HepG2 (cell line): ENCODE measurements at regions not wholly inside any gene's neighbourhood (a gene's known extent, or its start where the extent isn't known, plus 50 kb on each side); places are given as distances from the start of the nearest gene placed in this dataset.
A peak's percentile ranks its signal among the peaks of the same experiment; 100 is the strongest.

Experiments
- ATAC-seq: fragments of 200-7000 bp; cut with Tn5 transposase; 3 replicates; pipeline ENCODE4 v1.9.1; 2020; ENCODE audit warnings: mild to moderate bottlenecking, moderate library complexity
- BruUV-seq: library from RNA; stranded (reverse); fragments of 400-500 nt; replicated peaks from 2 replicates; lab custom pipeline; 2021; lab: Mats Ljungman, UMichigan
- CTCF ChIA-PET: fragments of 300-600 bp; formaldehyde crosslinking; extraction: SDS; loops from one replicate; lab custom pipeline; 2021; ENCODE audit warnings: low total read pairs, inconsistent platforms, low intra/inter-chr PET ratio; lab: Yijun Ruan, JAX
- POLR2A ChIA-PET: fragments of 350-600 bp; sonication (Branson Sonifier 250); formaldehyde crosslinking; loops from one replicate; lab custom pipeline; 2020; ENCODE audit warnings: antibody characterized with exemption, inconsistent platforms; lab: Yijun Ruan, JAX
- DNase-seq: peaks from one replicate; pipeline ENCODE4 v3.0.0-alpha.2; 2015; ENCODE audit warnings: low spot score
- FAIRE-seq: peaks from 3 replicates; lab custom pipeline; 2011; peaks lifted over from hg19 to GRCh38; lab: Jason Lieb, UNC
- H2AFZ ChIP-seq: one replicate; pipeline ENCODE4 v1.6.1; 2011; ENCODE audit warnings: low read length, inconsistent platforms
- H3K27ac ChIP-seq: fragments of 300-600 bp; 3 replicates; pipeline ENCODE4 v1.8.0; 2011; ENCODE audit warnings: mixed run types, mild to moderate bottlenecking, mixed read lengths, low read length, inconsistent platforms; ENCODE audit not compliant: insufficient read depth; ENCODE audit errors: extremely low read length
- H3K27me3 ChIP-seq, 2 experiments: fragments of 200-600 bp in 1 of 2; 2 replicates in 1 of 2; 3 replicates in 1 of 2; pipeline versions ENCODE4 v1.6.0 to v1.8.0; 2011; ENCODE audit warnings: low read length in 2 of 2, mild to moderate bottlenecking in 2 of 2, moderate library complexity in 2 of 2, inconsistent platforms in 1 of 2; ENCODE audit not compliant: insufficient read depth in 2 of 2, control insufficient read depth in 1 of 2
- H3K36me3 ChIP-seq, 2 experiments: fragments of 200-600 bp in 1 of 2; replicated peaks in 1 of 2; 2 replicates in 1 of 2; 3 replicates in 1 of 2; pipeline versions ENCODE4 v1.5.1 to v1.8.0; 2011; ENCODE audit warnings: low read length in 2 of 2, inconsistent platforms in 1 of 2; ENCODE audit not compliant: insufficient read depth in 2 of 2, control insufficient read depth in 1 of 2
- H3K4me1 ChIP-seq: 2 replicates; pipeline ENCODE4 v1.5.1; 2012; ENCODE audit warnings: low read length, inconsistent platforms; ENCODE audit not compliant: insufficient read depth
- H3K4me2 ChIP-seq: 2 replicates; pipeline ENCODE4 v1.6.0; 2011; ENCODE audit warnings: low read depth, low read length, inconsistent platforms
- H3K4me3 ChIP-seq, 3 experiments: fragments of 200-600 bp in 1 of 3; sonication (generic), shearing (Covaris generic) in 1 of 3; replicated peaks in 1 of 3; 2 replicates each; pipeline ENCODE4 v1.5.1; 2011 to 2016; ENCODE audit warnings: low read length in 3 of 3, inconsistent platforms in 2 of 3, low read depth in 2 of 3, mild to moderate bottlenecking in 2 of 3, control low read depth in 1 of 3, mixed read lengths in 1 of 3; ENCODE audit not compliant: insufficient read depth in 1 of 3
- H3K79me2 ChIP-seq: one replicate; pipeline ENCODE4 v1.6.1; 2011; ENCODE audit warnings: low read length, inconsistent platforms; ENCODE audit not compliant: insufficient read depth
- H3K9ac ChIP-seq: 2 replicates; pipeline ENCODE4 v1.6.0; 2011; ENCODE audit warnings: mild to moderate bottlenecking, low read depth, low read length, inconsistent platforms; ENCODE audit not compliant: insufficient read depth
- H3K9me3 ChIP-seq: 2 replicates; pipeline ENCODE4 v1.5.1; 2012; ENCODE audit warnings: mild to moderate bottlenecking, low read length
- H4K20me1 ChIP-seq: 2 replicates; pipeline ENCODE4 v1.6.0; 2011; ENCODE audit warnings: inconsistent platforms, mild to moderate bottlenecking, low read length, moderate library complexity; ENCODE audit not compliant: insufficient read depth
- DPF2 ChIP-seq: sonication (generic); formaldehyde crosslinking; IDR thresholded peaks from 2 replicates; pipeline ENCODE4 v1.4.0; 2020; ENCODE audit warnings: mild to moderate bottlenecking, low read depth, missing genetic modification reagents, borderline replicate concordance
- SNRNP70 ChIP-seq: fragments of 200-400 bp; formaldehyde crosslinking; IDR thresholded peaks from 2 replicates; pipeline ENCODE4 v1.6.1; 2017; ENCODE audit warnings: mild to moderate bottlenecking, low read depth, low read length, moderate library complexity
- ZFX ChIP-seq: sonication (generic); formaldehyde crosslinking; IDR thresholded peaks from 2 replicates; pipeline ENCODE4 v1.4.0; 2020; ENCODE audit warnings: mild to moderate bottlenecking, low read depth, missing genetic modification reagents, moderate library complexity
- ZNF34 ChIP-seq: sonication (generic); formaldehyde crosslinking; IDR thresholded peaks from 2 replicates; pipeline ENCODE4 v1.4.0; 2020; ENCODE audit warnings: mild to moderate bottlenecking, missing genetic modification reagents, borderline replicate concordance
- ZNF572 ChIP-seq: sonication (generic); formaldehyde crosslinking; IDR thresholded peaks from 2 replicates; pipeline ENCODE4 v1.5.1; 2020; ENCODE audit warnings: mild to moderate bottlenecking, missing genetic modification reagents
- ZNF605 ChIP-seq: sonication (generic); formaldehyde crosslinking; IDR thresholded peaks from 2 replicates; pipeline ENCODE4 v1.8.0; 2022; ENCODE audit warnings: mild to moderate bottlenecking, missing genetic modification reagents
- ZNF83 ChIP-seq: sonication (generic); formaldehyde crosslinking; IDR thresholded peaks from 2 replicates; pipeline ENCODE4 v1.4.0; 2020; ENCODE audit warnings: missing genetic modification reagents, mild to moderate bottlenecking, borderline replicate concordance
- ZNF891 ChIP-seq: sonication (generic); formaldehyde crosslinking; IDR thresholded peaks from 2 replicates; pipeline ENCODE4 v1.5.0; 2020; ENCODE audit warnings: mild to moderate bottlenecking, missing genetic modification reagents
- WGBS: methylation state at CpG from one replicate; pipeline ENCODE4 v1.1.6; 2017; ENCODE audit warnings: low lambda C conversion rate; 5-methylcytosine and 5-hydroxymethylcytosine counted together
- in situ Hi-C: cut with HindIII; loops from 2 replicates; pipeline ENCODE4 v1.10.0; 2017; ENCODE audit warnings: low pct_unique_long_range_greater_than_20kb; ENCODE audit not compliant: extremely low pct_ligation_motif_present
- intact Hi-C: fragments of 100-400 bp; cut with micrococcal nuclease; formaldehyde crosslinking; loops from one replicate; pipeline ENCODE4 v1.10.0; 2022; ENCODE audit not compliant: unreplicated experiment
- TF ChIP-seq, protein P1 (sequence below), 2 experiments: fragments of 450-650 bp in 1 of 2; sonication (generic) in 1 of 2; formaldehyde crosslinking in 1 of 2; IDR thresholded peaks; 2 replicates each; pipeline versions ENCODE4 v1.6.1 to v1.8.0; 2016 to 2022; ENCODE audit warnings: antibody characterized with exemption in 1 of 2, mild to moderate bottlenecking in 1 of 2, missing genetic modification reagents in 1 of 2

DNA sequence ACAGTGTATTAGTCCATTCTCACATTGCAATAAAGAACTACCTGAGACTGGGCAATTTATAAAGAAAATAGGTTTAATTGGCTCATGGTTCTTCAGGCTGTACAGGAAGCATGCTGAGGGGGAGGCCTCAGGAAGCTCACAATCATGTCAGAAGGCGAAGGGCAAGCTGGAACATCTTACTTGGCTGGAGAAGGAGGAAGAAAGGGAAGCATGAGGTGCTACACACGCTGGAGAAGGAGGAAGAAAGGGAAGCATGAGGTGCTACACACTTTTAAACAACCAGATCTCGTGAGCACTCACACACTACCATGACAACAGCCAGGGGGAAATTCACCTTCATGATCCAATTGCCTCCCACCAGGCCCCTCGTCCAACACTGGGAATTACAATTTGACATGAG lies 95.3 kb upstream of the FAM110C start:
- Histone ChIP-seq H3K79me2 (no peaks in the 10 kb centered on the region), H3K4me1 (no peaks in the 10 kb centered on the region), H3K27ac (no peak overlapping the region), H3K4me2 (no peak overlapping the region), H3K9me3 (no peaks in the 10 kb centered on the region), H4K20me1 (no peaks in the 10 kb centered on the region), H3K9ac (no peak overlapping the region), H3K27me3 (peaks cover 0 to 42% of the 10 kb centered on the region in 2 experiments), H2AFZ (no peak overlapping the region), H3K36me3 (no peaks in the 10 kb centered on the region), H3K4me3 (no peak overlapping the region)
- ATAC-seq, result no peak
- FAIRE-seq, result peak; percentile 15
- ChIA-PET POLR2A (no interaction called here), CTCF (interaction anchor here (2.0 to 2.8 kb wide), 2 partner anchors 122 to 130 kb away, joined by 12 to 22 read pairs; no protein-coding TSS in a partner anchor)
- BruUV-seq, result no TSS peak
- intact Hi-C loops, result no loop called here
- DNase-seq, result no peak
- TF ChIP-seq ZNF34 (CRISPR knock-in tag) (no peak), SNRNP70 (no peak), ZNF605 (CRISPR knock-in tag) (no peak), ZNF83 (no peak), ZNF572 (no peak), DPF2 (no peak), ZFX (CRISPR knock-in tag) (0 out of 2 replicates have a peak, but pooled peaks have one; percentile 7), ZNF891 (CRISPR knock-in tag) (no peak)
- TF ChIP-seq, protein P1, sequence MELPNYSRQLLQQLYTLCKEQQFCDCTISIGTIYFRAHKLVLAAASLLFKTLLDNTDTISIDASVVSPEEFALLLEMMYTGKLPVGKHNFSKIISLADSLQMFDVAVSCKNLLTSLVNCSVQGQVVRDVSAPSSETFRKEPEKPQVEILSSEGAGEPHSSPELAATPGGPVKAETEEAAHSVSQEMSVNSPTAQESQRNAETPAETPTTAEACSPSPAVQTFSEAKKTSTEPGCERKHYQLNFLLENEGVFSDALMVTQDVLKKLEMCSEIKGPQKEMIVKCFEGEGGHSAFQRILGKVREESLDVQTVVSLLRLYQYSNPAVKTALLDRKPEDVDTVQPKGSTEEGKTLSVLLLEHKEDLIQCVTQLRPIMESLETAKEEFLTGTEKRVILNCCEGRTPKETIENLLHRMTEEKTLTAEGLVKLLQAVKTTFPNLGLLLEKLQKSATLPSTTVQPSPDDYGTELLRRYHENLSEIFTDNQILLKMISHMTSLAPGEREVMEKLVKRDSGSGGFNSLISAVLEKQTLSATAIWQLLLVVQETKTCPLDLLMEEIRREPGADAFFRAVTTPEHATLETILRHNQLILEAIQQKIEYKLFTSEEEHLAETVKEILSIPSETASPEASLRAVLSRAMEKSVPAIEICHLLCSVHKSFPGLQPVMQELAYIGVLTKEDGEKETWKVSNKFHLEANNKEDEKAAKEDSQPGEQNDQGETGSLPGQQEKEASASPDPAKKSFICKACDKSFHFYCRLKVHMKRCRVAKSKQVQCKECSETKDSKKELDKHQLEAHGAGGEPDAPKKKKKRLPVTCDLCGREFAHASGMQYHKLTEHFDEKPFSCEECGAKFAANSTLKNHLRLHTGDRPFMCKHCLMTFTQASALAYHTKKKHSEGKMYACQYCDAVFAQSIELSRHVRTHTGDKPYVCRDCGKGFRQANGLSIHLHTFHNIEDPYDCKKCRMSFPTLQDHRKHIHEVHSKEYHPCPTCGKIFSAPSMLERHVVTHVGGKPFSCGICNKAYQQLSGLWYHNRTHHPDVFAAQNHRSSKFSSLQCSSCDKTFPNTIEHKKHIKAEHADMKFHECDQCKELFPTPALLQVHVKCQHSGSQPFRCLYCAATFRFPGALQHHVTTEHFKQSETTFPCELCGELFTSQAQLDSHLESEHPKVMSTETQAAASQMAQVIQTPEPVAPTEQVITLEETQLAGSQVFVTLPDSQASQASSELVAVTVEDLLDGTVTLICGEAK (IDR thresholded peaks at IDR 0.05), result no peak
- TF ChIP-seq, protein P1 (CRISPR knock-in tag; IDR thresholded peaks at IDR 0.05), result no peak
- TF ChIP-seq, all 625 proteins: peak for 1
- 12% methylated on average over 3 of the region's 4 CpGs for WGBS
- in situ Hi-C loops, result no loop called here
